Stomach (tissue), 4 donors: ENCODE measurements at regions not wholly inside any gene's neighbourhood (a gene's known extent, or its start where the extent isn't known, plus 50 kb on each side); places are given as distances from the start of the nearest gene placed in this dataset.

Experiments
- EP300 ChIP-seq: sonication (generic); formaldehyde crosslinking; IDR thresholded peaks from one replicate; pipeline ENCODE4 v1.6.1; 2017; ENCODE audit warnings: antibody characterized with exemption
- POLR2A ChIP-seq, 4 donors: fragments of 450-650 bp; IDR thresholded peaks; one replicate each; pipeline ENCODE4 v1.6.1; 2016; ENCODE audit warnings: antibody characterized with exemption in 4 of 4, control low read depth in 2 of 4, mild to moderate bottlenecking in 1 of 4, moderate library complexity in 1 of 4
- TF ChIP-seq, protein P1 (sequence below), 7 experiments: fragments of 450-650 bp in 4 of 7; fragments of 200-600 bp in 3 of 7; sonication (generic) in 3 of 7; IDR thresholded peaks; one replicate each; pipeline ENCODE4 v1.5.1; 2016 to 2019; ENCODE audit warnings: antibody characterized with exemption in 7 of 7, control low read depth in 2 of 7, mild to moderate bottlenecking in 1 of 7

DNA sequence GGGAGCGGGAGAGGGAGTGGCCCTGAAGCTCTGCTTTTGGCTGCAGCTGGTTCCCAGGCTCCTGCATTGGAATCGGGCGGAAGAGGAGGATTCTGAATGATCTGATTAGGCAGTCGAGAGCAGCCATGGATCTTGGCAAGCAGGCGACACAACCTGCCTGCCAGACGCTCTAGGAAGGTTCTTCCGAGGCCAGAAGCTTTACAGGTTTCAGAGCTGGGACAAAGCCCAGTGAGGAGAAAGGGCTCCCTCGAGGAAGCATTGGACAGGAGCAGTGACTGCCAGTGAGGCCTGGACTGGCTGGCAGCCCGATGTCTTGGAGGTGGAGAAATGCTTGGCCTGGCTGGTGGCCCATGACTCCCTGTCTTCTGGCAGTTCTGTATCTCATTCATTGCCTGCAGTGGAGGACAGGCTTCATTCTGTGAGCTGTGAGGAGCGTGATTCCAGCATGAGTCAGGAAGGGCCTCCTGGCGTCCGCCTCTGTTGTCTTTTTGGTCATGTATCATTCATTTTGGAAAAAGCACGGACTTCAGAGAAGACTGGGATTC lies 132.7 kb upstream of the IPO9 start:
- TF ChIP-seq POLR2A (IDR thresholded peaks at IDR 0.05) (no peak), EP300 (no peak)
- TF ChIP-seq, protein P1, sequence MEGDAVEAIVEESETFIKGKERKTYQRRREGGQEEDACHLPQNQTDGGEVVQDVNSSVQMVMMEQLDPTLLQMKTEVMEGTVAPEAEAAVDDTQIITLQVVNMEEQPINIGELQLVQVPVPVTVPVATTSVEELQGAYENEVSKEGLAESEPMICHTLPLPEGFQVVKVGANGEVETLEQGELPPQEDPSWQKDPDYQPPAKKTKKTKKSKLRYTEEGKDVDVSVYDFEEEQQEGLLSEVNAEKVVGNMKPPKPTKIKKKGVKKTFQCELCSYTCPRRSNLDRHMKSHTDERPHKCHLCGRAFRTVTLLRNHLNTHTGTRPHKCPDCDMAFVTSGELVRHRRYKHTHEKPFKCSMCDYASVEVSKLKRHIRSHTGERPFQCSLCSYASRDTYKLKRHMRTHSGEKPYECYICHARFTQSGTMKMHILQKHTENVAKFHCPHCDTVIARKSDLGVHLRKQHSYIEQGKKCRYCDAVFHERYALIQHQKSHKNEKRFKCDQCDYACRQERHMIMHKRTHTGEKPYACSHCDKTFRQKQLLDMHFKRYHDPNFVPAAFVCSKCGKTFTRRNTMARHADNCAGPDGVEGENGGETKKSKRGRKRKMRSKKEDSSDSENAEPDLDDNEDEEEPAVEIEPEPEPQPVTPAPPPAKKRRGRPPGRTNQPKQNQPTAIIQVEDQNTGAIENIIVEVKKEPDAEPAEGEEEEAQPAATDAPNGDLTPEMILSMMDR (IDR thresholded peaks at IDR 0.05), result no peak
